ENCODE measurements at regions not wholly inside any gene's neighbourhood (a gene's known extent, or its start where the extent isn't known, plus 50 kb on each side); places are given as distances from the start of the nearest gene placed in this dataset.

- TF ChIP-seq JUN (IDR thresholded peaks at IDR 0.05; ENCODE audit: low read depth, low read length), result no peak
- no peak for TF ChIP-seq FOSL1 (IDR thresholded peaks at IDR 0.05; ENCODE audit: insufficient read depth, low read depth, low read length)
- TF ChIP-seq SAP30 (IDR thresholded peaks at IDR 0.05; ENCODE audit: insufficient read depth, insufficient replicate concordance, low read length), result no peak
- no peak for TF ChIP-seq TBP (IDR thresholded peaks at IDR 0.05; ENCODE audit: low read depth, low read length)
- TF ChIP-seq SP1 (IDR thresholded peaks at IDR 0.05; ENCODE audit: low read depth, low read length), result no peak
- TF ChIP-seq RFX5 (IDR thresholded peaks at IDR 0.05; ENCODE audit: borderline replicate concordance, low read depth, low read length), result no peak
- no peak for TF ChIP-seq TAF7 (optimal IDR thresholded peaks at IDR 0.05; ENCODE audit: borderline replicate concordance, low read depth, low read length)
- no peak for TF ChIP-seq SIX5 (IDR thresholded peaks at IDR 0.05; ENCODE audit: low read depth, low read length)
- TF ChIP-seq ATF3 (IDR thresholded peaks at IDR 0.05; ENCODE audit: insufficient read depth, low read depth, low read length), result no peak
- no peak for TF ChIP-seq HDAC2 (IDR thresholded peaks at IDR 0.05; ENCODE audit: borderline replicate concordance in 1 of 2, low read depth in 2 of 2, low read length in 2 of 2)
- no peak for TF ChIP-seq NRF1 (IDR thresholded peaks at IDR 0.05; ENCODE audit: low read depth, low read length)
- TF ChIP-seq SIRT6 (IDR thresholded peaks at IDR 0.05; ENCODE audit: low read length), result no peak
- no peak for TF ChIP-seq POLR2AphosphoS5 (IDR thresholded peaks at IDR 0.05; ENCODE audit: low read depth, low read length)
Measured at GRCh38 chr17:73960469-73960868, 243.0 kb upstream of the RPL38 start (continued).
